RWPE1 (cell line): ENCODE measurements at regions not wholly inside any gene's neighbourhood (a gene's known extent, or its start where the extent isn't known, plus 50 kb on each side); places are given as distances from the start of the nearest gene placed in this dataset.

Experiments
- CTCF ChIA-PET: fragments of 350-600 bp; sonication (Branson Sonifier 250); formaldehyde crosslinking; extraction: SDS; loops from one replicate; lab custom pipeline; 2021; lab: Yijun Ruan, JAX
- POLR2A ChIA-PET: fragments of 400-600 bp; formaldehyde crosslinking; extraction: SDS; loops from one replicate; lab custom pipeline; 2020; ENCODE audit warnings: antibody characterized with exemption; ENCODE audit not compliant: low non-redundant PET; lab: Yijun Ruan, JAX
- DNase-seq: peaks from one replicate; pipeline ENCODE4 v3.0.0; 2012; ENCODE audit warnings: low spot score
- H3K27ac ChIP-seq: fragments of 450-650 bp; 2 replicates; pipeline ENCODE4 v1.5.1; 2017
- TF ChIP-seq, protein P1 (sequence below): fragments of 450-650 bp; conservative IDR thresholded peaks from 2 replicates; pipeline ENCODE4 v1.5.1; 2017; ENCODE audit warnings: low read depth, mild to moderate bottlenecking

DNA sequence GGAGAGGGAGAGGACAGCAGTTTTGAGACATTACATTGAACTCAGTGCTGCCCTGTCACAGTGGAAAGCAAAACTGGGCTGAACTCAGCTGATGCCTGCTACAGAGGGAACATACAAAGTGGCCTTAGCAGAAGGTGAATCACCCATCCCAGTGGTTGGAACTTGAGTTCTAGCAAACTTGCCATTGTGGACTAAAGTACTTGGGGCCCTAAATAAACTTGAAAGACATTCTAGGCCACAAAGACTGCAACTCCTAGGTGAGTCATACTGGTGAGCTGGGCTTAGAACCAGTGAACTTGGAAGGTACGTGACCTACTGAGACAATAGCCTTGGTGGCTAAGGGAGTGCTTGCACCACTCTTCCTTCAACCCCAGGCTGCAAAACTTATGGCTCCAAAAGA, 155.7 kb upstream of the RIOK2 start:
- H3K27ac ChIP-seq, result no peak overlapping the region
- CTCF ChIA-PET, result no interaction called here

DNA sequence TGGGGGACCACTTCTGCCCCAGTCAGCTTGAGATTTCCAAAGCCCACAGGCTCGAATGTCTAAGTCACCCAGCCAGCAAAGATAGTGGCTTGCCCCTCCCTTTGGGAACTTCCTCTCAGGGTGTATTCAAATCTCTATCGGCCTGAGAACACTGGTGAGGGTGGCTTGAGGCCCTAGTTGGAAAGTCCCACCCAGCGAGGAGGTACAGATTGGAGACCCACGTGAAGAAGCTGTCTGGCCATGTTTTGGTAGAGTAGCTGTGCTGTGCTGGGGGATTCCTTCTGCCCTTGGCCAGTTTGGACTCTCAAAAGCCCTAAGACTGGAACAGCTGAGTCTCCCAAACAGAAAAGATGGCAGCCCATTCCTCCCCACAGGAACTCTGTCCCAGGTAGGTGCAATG, 172.7 kb upstream of the RIOK2 start:
- POLR2A ChIA-PET, result no interaction called here

More for the DNA sequence above, 155.7 kb upstream of the RIOK2 start:
- DNase-seq, result no peak
- TF ChIP-seq, protein P1, sequence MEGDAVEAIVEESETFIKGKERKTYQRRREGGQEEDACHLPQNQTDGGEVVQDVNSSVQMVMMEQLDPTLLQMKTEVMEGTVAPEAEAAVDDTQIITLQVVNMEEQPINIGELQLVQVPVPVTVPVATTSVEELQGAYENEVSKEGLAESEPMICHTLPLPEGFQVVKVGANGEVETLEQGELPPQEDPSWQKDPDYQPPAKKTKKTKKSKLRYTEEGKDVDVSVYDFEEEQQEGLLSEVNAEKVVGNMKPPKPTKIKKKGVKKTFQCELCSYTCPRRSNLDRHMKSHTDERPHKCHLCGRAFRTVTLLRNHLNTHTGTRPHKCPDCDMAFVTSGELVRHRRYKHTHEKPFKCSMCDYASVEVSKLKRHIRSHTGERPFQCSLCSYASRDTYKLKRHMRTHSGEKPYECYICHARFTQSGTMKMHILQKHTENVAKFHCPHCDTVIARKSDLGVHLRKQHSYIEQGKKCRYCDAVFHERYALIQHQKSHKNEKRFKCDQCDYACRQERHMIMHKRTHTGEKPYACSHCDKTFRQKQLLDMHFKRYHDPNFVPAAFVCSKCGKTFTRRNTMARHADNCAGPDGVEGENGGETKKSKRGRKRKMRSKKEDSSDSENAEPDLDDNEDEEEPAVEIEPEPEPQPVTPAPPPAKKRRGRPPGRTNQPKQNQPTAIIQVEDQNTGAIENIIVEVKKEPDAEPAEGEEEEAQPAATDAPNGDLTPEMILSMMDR, result no peak
- POLR2A ChIA-PET, result no interaction called here

DNA sequence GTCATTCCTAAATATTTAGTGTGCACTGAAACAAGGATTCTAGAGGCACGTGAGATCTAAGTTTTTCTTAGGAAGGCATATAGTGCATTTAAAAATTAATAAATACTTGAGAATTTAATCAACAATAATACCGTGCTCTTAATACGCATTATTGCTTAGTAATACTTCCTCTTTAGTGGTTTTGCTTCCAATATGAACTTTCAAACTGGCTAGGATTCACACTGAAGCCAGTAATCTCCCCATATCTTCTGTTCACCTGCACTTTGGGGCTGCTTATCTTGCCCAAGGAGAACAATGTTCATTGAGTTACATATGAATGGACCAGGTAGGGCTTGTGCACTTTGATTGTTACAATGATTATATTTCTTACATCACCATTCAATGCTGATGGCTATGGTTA, 180.5 kb upstream of the RIOK2 start:
- H3K27ac ChIP-seq, result no peak overlapping the region
- CTCF ChIA-PET, result interaction anchor here (1.0 kb wide), 1 partner anchor 22 kb away, joined by 3 read pairs; no protein-coding TSS in a partner anchor
- DNase-seq, result no peak
- POLR2A ChIA-PET, result no interaction called here
- TF ChIP-seq, protein P1, result no peak

More for the DNA sequence above, 172.7 kb upstream of the RIOK2 start:
- H3K27ac ChIP-seq, result no peak overlapping the region
- DNase-seq, result no peak
- CTCF ChIA-PET, result no interaction called here
- TF ChIP-seq, protein P1, result no peak

DNA sequence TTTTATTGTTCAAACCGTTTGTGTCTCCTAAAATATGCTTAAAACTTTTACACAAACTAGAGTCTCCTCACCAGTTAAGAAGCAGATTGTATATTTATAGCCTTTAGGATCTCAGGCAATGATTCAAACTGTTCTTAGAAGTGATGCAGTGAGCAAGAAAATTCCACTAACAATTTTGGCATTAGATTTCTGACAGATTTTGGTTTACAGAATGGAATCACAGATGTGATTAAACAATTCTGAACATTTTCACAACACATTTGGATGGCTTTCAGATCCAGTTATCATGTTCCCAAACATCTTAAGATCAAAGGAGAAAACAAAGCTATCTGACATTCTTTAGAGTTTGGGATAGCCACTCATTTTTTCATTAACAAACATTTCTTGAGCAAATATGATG, 181.7 kb upstream of the RIOK2 start:
- H3K27ac ChIP-seq, result no peak overlapping the region
- ChIA-PET POLR2A (no interaction called here), CTCF (no interaction called here)
- TF ChIP-seq, protein P1, result no peak
- DNase-seq, result no peak

DNA sequence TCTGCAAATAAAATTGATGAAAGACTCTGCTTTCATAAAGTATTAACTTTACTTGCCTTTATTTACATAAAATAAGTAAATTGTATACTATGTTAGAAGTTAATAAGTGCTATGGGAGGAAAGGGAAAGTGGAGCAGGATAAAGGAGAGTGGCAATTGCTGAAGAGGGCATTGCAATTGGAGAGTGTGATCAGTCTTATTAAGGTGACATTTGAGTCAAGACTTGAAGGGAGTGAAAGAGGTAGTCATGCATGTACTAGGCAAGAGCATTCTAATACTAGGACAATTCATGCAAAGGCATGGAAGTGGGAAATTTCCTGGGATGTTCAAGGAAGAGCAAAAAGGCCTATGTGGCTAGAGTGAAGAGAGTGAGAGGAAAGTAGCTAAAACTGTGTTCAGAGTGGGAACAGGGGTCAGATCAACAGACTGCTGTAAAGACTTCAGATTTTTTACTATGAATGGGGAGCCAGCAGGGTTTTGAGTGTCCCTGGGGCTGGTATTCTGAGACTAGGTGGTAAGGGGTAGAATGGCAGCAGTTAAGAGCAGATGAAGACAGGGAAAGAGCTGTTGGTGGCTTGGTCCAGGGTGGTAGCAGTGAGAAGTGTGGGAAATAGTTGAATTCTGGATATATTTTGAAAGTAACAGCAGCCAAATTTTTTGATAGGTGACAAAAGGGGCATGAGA, 182.3 kb upstream of the RIOK2 start:
- TF ChIP-seq, protein P1, result no peak
- POLR2A ChIA-PET, result no interaction called here
- CTCF ChIA-PET, result no interaction called here
- DNase-seq, result no peak
- H3K27ac ChIP-seq, result no peak overlapping the region

DNA sequence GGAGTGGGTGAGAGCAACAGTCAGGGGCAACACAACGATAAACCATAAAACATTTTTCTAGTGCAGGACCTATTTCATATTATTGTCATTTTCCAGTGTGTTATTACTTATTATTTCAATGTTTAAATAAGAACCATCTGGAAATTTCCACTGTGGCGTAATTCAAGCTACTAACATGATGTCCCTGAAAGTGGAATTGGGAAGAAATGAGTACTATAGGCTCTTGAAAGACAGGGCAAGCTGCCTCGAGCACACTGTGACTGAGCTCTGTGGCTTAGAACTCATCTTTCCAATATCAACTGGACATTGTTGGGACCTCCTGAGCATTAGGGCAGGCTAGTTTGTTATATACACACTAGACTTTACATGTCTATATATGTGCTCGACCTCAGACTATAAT, 182.9 kb upstream of the RIOK2 start:
- TF ChIP-seq, protein P1, result no peak
- no peak for DNase-seq
- no peak overlapping the region for H3K27ac ChIP-seq
- ChIA-PET CTCF (no interaction called here), POLR2A (no interaction called here)
